ENCODE measurements at regions not wholly inside any gene's neighbourhood (a gene's known extent, or its start where the extent isn't known, plus 50 kb on each side); places are given as distances from the start of the nearest gene placed in this dataset.
"Not testable (repeated sequence)": the region's sequence is repeated elsewhere in the genome, so short reads cannot be mapped to it uniquely, and the experiment has no call there.

DNA sequence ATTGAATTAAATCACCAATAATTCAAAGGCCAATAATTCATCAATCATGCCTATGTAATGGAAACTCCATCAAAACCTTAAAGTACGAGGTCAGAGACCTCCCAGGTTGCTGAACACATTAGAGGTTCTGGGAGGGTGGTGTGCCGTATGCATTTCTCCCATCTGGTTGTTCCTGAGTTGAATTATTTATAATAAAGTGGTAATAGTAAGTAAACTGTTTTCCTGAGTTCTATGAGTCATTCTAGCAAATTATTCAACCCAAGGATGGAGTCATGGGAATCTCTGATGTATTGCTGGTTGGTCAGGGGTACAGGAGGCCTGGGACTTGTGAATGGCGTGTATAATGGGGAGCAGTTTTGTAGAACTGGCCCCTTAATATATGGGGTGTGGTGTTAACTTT, 191.7 kb downstream of the CARTPT start:
- no peak for DNase-seq

DNA sequence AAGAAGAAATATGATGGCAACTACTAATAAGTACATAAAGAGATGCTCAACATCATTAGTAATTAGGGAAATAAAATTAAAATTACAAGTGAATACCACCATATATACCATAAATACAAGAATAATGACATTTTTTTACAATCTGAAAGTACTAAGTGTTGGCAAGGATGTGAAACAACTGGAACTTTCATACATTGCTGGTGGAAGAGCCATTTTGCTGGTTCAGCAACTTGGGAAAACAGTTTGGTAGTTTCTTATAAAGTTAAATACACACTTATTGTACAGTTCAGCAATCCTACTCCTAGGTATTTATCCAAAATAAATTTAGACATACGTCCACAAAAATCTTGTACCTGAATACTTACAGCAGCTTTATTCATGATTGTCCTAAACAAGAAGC, 192.9 kb downstream of the CARTPT start:
- no peak for DNase-seq

DNA sequence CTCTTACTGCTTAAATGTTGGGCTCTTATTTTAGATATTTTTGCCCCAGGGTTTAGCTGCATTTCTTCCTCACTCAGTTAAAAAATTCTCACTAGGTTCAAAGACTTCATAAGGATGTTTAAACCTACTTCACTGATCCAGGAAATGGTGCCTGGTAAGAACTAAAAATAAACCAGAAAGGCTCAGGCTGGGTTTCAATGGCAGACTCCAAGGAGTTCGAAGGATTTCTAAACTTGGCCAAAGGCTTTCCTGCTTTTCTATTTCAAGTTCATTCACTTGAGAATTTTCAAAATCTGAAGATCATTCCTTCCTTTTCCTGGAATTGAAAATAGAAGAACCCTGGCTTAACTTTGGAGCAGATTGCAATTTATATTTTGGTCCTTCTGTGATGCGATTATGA, 193.0 kb upstream of the MAP1B start:
- DNase-seq, result no peak

DNA sequence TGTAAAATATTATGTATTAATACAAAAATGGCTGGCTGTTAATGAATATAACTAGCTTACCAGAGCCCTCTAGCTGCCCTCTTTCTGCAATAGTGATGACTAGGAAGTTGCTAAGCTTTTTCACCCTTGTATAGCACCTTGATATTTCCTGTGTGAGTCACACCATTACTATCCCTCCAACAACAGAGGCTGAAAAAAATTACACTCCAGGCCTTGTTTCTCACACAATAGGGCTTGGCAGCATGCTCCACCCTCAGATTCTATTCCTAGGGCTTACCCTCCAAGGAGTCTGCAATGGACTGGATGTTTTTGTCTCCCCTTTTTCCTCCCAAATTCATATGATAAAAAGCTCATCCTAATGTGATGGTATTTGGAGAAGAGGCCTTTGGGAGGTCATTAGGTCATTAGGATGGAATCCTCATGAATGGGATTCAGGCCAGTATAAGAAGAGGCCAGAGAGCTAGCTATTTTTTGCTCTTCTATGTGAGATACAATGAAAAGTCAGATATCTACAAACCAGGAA, 184.6 kb upstream of the MAP1B start:
- DNase-seq, result no peak

DNA sequence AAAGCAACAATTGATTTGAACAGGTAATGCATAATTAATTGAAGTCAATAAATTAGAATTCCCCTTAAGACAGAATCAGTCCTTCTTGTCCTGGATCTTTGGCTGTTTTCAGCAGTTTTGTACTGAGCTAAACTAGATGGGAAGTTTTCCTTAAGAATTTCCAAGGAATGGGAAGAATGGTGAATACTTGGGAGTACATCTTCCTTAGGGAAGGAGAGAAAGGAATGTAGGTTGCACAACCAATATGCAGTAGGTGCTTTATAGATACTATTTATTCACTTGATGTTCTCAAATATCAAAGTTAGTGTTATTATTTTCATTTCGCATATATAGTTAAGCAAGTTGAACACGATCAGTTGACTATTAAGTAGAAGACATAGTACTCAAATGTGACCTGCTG, 183.5 kb upstream of the MAP1B start:
- DNase-seq, result no peak

DNA sequence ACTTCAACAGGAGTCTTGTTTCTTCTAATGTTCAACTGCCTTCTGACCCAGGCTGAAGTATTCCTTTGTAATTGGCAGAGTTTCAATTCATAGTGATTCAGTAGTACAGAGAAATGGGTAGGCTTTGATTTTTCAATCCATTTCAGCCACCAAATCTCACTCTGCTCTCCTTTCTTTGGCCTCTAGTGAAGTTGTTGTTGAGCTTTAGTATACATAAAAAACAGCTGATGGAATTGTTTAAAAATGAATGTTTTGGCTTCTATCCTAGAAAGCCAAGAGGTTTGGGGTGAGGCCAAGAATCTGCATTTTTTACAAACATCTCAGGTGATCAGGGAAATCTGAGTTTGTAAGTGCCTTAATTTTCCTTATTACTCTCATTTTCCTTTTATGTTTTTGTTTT, 182.9 kb upstream of the MAP1B start:
- DNase-seq, result no peak

DNA sequence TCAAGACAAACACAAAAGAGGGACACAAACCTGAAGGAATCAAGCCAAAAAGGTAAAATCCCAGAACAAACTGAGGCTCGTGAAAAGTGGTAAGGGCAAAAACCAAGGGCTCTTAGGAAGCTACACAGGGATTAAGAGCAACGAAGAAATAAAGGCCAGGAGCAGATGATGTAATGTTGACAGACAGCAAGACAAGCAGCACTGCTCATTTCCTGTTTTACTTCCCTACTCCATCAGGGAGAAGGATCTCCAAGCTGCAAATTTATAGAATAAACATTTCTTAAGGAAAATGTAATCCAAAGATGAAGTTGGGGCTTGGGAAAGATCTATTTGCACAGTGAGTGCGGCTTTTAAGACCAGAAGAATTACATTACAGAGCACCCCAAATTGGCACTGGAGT, 182.3 kb upstream of the MAP1B start:
- no peak for DNase-seq

DNA sequence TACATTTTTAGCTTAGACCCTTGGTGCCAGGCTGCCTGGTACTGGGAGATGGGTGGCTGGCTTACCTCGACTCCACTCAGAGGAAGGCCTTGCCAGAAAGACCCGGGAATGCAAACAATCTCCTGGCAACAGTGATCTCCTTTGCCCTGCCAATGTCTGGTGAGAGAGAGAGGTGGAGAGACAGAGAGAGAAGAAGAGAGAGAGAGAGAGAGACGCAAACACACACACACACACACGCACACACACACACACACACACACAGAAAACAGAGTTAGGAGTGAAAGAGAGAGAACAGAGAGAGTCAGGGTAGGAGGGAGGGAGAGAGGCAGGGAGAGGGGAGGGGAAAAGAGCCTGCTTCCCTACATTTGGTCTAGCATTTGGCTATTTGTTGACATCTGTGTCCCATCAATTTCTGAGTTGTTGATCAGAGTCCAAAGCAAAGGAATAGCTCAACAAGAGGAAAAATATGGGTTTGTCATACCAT, 181.6 kb upstream of the MAP1B start:
- no peak for DNase-seq

DNA sequence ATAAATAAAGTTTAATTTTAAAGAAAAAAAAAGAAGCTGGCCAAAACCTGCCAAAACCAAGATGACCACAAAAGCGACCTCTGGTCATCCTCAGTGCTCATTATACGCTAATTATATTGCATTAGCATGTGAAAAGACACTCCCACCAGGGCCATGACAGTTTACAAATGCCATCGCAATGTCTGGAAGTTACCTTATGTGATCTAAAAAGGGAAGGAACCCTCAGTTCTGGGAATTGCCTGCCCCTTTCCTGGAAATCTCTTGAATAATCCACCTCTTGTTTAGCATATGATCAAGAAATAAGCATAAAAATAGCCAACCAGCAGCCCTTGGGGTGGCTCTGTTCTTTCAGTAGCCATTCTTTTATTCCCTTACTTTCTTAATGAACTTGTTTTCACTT, 178.3 kb upstream of the MAP1B start:
- no peak for DNase-seq

DNA sequence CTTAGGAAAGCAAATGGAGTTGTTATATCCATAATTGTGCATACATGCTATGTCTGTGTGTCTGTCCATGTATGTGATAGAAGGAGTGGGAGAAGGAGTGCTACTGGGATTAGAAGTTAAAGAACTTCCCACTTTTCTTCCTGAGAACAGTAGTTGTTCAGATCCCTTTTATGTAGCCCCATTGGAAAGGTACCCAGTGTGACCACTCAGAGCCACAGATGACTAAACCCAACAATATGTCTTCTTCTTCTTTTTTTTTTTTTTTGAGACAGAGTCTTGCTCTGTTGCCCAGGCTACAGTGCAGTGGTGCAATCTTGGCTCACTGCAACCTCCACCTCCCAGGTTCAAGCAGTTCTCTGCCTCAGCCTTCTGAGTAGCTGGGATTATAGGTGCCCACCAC, 176.7 kb upstream of the MAP1B start:
- DNase-seq, result not testable (repeated sequence)

DNA sequence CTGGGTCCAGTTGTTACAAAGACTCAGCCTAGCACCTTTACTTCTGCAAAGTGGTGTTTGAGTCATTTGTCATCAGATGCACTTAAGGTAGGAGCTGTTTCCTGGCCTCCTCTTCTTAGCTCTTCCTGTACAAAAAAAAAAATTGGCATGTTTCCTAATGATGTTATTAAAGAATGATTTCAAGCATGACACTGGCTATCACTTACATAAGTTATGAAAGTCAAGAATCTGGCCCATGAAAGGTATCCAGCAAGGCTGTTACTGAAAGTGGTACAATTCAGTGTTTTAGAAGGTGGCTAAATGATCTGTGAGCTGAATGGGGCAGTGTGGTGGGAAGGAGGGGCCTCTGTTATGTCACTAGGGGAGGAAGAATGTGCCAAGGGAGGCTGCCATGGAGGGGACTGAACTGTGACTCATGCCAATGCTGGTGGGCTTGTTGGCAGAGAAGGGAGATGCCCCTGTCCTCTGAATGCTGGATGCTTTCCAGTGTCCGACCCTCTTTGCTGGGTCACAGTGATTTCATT, 175.1 kb upstream of the MAP1B start:
- DNase-seq, result no peak

DNA sequence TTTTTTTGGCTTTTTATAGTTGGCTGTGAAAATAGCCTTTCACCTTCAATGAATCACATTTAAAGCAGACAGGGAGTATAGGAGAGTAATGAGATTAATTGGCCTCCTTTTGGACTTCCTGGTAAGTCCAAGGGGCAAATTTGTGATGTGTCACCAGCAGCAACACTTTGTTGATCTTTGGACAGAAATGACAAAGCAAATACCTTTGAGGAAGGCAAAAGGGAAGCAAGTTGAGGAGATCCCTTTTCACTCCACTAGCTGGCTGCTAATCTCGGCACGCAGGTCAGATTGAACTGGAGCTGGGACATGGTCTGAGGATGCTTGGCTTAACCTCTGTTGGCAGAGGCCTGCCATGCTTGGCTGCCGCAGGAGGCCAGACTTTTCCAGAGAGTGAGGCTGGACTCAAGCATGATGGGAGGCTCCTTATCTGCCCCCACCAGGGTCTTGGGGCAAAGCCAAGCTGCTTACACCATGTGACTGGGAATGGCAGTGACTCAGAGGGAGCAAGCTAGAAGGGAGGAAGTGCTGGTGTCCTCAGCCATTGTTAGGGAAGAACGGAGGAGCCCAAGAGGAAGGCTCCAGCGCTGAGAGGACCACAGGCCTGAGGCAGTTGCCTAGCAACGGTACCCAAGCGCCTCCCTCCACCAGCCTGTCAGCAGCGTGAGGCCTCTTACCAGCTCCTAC, 174.5 kb upstream of the MAP1B start:
- DNase-seq, result no peak

DNA sequence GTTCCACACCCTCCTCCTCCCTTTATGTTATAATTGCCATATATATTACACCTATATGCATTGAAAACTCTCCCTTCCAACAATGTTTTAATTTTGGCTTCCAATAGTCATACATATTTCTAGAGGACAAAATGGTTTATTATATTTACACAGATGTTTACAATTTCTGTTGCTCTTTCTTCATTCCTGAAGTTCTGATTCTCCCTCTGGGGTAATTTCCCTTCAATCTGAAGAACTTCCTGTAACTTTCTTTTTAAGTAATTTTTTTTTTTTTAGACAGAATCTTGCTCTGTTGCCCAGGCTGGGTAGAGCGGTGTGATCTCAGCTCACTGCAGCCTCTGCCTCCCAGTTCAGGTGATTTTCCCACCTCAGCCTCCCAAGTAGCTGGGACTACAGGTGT, 173.0 kb upstream of the MAP1B start:
- no peak for DNase-seq

DNA sequence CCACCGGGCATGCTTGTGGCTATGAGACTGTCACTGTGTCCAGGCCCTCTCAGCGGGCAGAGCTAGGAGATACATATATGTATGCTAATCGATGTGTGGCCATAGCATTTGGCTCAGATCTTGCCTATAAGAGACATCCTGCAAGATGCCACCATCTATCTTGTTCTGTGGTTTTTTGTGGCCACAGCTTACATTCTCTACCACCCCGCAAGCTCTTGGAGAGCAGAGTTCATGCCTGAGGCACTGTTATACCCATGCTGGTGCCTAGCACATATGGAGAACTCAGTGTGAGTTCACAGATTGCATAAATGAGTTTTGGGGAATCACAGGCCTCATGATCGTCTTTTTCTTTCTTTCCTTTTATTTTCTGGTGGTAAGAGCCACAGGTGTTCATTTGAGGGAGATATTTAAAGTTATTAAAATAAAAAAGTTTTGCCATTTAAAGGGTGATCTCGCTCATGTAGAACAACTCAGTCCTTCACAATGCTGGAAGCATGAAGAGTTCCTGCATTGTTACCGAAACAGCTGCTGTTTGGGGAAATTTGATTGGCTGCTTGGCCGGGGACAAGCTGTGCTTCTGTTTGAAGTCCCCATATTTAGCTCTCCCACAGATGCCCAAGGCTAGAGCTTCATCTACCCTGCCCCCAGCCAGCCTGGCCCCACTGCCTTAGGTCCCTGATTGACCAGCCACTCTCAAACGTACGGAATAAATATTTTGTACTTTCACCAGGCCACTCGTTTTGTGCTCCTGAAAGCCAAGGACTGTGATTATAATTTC, 169.2 kb upstream of the MAP1B start:
- no peak for DNase-seq

DNA sequence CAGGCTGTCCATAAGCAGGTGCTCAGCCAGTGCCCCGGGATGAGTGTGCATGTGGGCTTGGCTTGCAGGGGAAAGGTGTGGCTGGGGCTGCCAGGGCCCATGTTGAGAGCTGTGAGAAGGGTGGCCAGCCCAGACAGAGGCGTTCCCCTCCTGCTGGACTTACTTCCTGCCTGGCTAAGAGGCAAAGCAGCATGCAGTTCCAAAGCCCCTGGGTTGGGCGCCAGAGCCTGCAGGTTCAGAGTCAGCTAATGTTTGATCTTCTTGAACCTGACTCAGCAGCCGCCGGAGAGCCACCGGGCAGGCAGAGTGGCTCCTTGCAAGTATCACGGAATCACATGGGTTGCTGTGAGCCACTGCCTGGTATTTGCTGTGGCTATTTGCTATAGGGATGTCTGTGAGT, 168.4 kb upstream of the MAP1B start:
- DNase-seq, result no peak

DNA sequence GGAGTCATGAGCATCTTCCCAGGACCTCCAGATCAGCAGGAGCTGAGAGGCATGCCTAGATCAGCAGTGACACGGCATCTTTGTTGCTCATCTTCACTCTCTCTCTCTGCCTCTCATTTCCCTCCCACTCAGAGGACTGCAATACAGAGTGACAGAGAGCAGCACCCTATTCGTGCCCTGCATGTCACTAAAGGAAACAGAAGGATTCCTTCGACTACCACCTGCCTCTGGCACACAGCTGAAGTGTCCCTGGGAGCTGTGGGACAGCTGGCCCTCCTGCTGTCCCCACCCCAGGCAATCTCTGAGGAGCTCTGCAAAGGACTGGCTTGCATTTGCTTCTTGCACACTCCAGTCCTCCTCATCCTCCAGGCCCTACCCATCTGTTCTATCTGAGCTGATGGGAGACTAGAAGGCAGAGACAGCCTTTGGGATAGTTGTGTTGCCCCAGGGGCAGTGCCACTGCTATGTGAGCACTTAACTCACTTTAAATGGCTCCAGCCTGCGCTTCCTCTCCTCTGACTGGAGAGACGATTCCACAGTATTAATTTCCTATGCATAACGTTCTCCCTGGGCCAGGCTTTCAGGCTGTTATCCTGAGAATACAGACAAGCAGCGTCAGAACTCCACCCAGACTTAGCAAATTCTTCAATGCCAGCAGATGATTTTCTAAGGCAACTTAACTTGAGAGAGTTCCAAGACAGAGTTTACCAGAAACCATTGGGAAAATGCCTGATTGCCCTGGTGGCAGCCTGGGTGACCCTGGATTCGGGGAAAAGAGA, 167.6 kb upstream of the MAP1B start:
- no peak for DNase-seq

DNA sequence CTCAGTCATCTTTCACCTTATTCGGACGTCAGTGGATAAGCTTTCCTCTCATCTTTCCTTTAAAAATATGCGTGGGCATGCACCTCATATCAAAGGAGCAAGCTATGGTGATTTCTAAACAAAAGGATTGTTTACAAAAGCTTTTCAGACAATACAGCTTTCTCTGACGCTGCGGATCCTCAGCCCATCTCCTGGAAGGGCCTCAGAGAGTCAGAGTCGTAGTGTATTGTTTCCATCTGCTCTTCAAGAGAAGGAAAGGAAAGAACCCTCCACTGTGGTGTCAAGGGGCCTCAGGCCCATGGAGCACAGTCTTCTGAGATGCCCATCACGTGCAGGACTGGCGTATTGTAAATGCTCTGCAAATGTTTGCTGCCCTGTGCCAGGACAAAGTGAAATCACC, 163.4 kb upstream of the MAP1B start:
- DNase-seq, result no peak

DNA sequence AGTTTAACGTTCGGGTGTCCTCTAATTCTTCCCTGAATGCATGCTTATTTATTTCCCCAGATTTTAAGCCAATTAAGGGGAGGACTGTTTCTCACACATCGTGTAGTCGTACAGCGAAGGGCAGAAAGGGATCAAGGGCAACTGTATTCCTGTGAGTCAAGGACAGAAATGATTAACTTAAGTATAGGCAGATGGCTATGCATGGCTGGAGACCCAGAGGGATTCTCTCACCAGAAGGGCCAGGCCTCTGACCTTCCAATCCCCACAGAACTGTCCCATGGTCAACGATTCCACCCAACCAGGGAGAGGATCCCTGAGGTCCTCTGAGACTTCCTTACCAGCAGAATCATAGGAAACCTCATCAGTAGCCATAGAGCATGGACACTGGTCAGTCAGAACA, 161.8 kb upstream of the MAP1B start:
- DNase-seq, result no peak

DNA sequence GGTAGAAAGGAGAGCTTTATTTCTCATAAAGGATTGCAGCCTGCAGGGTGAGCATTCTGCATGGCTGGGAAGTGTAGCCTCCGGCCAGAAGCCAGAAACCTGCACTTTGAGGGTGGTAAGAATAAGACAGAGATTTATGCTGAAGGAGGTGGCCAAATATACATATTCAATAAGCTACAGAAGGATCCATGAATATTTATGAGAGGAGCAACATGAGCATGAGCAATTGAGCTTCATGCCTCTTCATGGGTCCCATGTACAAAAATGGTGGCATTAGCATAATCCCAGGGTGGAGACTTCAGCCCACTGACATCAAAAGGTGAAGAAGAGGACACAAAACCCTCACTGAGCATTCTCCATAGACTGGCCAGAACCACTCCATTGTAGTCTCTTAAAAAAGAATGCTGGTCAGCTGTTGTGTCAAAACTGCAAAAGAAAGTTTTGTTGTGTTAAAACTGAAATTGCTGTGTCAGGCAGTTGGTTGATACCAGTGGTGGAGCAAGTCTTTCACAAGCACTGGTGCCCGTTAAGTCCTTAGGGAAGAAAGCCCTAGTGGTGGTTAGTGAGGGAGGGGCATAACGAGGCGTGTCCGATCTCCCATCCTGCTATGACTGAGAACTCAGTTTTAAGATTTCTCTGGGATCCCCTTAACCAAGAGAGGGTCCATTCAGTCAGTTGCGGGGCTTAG, 160.8 kb upstream of the MAP1B start:
- DNase-seq, result no peak

DNA sequence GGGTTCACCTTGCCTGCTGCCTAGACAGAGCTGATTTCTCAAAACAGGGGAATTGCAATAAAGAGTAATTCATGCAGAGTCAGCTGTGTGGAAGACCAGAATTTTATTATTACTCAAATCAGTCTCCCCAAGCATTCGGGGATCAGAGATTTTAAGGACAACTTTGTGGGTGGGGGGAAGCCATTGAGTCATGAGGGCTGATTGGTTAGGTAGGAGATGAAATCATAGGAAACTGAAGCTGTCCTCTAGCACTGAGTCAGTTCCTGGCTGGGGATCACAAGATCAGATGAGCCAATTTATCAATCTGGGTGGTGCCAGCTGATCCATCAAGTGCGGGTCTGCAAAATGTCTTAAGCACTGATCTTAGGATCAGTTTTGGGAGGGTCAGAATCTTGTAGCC, 159.1 kb upstream of the MAP1B start:
- peak in 2 of 3 donors; percentile 1 to 21 for DNase-seq

DNA sequence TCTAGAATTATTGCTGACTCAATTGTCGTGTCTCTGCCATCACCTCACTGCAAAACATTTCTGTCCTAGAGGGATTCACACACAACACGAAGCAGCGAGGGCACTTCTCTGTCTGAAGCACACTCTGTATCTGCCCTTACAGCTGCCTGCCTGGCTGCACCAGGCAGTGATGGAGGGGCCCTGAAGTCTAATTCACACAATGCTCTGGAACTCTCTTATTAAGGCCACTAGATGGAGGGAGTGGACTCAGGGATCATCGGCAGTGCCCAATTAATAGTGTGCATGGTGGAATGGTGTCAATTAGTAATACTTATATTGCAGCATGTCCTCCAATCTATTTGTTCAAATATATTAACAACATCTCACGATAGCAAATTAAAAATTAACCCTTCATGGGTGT, 157.5 kb upstream of the MAP1B start:
- no peak for DNase-seq

DNA sequence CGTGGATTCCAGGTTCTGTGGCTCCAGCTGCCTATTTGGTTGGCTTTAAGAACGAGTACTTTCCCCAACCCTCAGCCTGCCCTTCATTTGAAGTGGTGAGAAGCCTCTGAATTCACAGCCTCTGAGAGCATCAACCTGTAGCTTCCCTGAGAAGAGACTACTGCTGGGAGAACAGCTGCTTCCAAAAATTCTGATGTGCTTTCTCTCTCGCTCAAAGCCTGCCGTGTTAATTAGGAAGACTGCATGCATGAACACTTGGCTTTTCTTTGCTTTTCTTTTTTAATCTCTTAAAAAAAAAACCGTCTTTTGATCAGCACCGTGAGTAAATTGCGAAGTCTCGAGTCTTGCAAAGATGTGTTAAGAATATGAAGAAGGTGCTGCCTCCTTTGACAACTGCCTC, 153.4 kb upstream of the MAP1B start:
- DNase-seq, result no peak

DNA sequence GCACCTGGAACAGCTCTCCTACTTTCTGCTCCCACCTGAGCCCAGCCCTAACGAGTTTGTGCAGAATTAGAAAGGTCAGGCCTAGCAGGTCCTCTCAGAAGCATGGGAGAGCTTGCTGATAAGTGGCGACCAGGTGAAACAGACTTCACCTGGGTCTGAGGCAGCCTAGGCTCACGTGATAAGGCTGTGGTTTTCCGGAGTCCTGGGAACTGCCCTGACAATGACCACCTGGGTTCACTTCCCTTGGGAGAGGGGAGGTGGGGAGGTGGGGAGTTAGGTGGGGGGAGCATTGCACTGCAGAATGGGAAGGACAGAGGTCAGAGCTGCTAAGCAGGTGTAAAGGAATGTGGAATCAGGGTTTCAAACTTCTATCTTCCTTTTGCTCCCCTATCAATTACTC, 152.9 kb upstream of the MAP1B start:
- no peak for DNase-seq

All from suppressor macrophage treated with lipopolysaccharide for 1 hour (primary cell).